ENCODE measurements at regions not wholly inside any gene's neighbourhood (a gene's known extent, or its start where the extent isn't known, plus 50 kb on each side); places are given as distances from the start of the nearest gene placed in this dataset.

DNA sequence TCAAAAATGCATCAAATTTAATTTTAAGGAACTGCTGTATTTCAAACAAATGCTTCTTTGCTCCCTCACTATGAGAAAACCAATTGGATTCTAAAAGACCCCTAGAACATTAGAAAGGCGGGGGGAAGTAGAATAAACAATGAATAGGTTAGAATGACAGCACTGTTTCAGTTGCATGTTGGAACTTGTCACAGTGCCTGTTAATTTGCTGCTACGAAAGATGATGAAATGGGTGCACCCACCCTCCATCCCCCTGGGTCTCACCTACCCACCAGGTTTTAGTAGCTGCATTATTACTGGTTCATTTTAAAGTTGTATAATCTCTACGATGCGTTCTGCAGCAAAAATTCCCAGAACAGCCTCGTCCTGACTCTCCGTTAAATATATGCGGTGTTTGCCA lies 193.0 kb upstream of the COPS8 start:
- no peak for DNase-seq
- Histone ChIP-seq H3K27me3 (no peaks in the 10 kb centered on the region), H3K4me1 (peaks cover 4 to 10% (median 5%) of the 10 kb centered on the region in 4 donors), H3K36me3 (no peaks in the 10 kb centered on the region), H3K9me3 (no peaks in the 10 kb centered on the region), H3K4me3 (no peak overlapping the region), H3K27ac (no peak overlapping the region)
- WGBS, 2 donors (ENCODE audit: low coverage in 1 of 2): 75 to 90% methylated on average over 6 to 7 of the region's 7 CpGs
- in situ Hi-C loops (cut with MboI; ENCODE audit: low pct_ligation_motif_present in 1 of 4, low pct_unique_long_range_greater_than_20kb in 1 of 4, low sequenced_read_pairs in 3 of 4): no loop called here
- TF ChIP-seq POLR2AphosphoS5 (IDR thresholded peaks at IDR 0.05) (no peak), POLR2A (IDR thresholded peaks at IDR 0.05) (no peak), EP300 (IDR thresholded peaks at IDR 0.05; ENCODE audit: low read depth) (no peak)
- TF ChIP-seq, protein P1, sequence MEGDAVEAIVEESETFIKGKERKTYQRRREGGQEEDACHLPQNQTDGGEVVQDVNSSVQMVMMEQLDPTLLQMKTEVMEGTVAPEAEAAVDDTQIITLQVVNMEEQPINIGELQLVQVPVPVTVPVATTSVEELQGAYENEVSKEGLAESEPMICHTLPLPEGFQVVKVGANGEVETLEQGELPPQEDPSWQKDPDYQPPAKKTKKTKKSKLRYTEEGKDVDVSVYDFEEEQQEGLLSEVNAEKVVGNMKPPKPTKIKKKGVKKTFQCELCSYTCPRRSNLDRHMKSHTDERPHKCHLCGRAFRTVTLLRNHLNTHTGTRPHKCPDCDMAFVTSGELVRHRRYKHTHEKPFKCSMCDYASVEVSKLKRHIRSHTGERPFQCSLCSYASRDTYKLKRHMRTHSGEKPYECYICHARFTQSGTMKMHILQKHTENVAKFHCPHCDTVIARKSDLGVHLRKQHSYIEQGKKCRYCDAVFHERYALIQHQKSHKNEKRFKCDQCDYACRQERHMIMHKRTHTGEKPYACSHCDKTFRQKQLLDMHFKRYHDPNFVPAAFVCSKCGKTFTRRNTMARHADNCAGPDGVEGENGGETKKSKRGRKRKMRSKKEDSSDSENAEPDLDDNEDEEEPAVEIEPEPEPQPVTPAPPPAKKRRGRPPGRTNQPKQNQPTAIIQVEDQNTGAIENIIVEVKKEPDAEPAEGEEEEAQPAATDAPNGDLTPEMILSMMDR (IDR thresholded peaks at IDR 0.05): no peak
- intact Hi-C loops (cut with DNase I; ENCODE audit: low total_unique reads): no loop called here

DNA sequence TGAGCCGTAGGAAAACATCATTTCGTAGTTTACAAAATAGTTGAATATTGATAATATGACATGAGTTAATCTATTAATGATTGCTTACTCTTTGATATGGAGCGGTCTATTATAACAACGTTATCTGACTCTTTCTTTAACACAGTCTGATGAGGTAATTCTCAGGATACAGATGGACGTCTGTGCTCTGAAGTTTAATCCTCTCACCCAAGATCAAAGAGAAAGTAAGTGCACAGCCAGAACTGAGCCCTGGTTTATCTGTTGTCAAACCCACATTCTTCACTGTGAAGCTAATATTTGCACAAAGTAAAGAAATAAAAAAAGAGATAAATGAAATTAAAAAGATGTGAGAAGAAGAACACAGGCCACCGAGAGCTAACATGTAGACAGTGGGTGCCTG lies 190.9 kb upstream of the COPS8 start:
- H3K27me3 ChIP-seq: no peaks in the 10 kb centered on the region
- H3K27ac ChIP-seq: no peak overlapping the region
- intact Hi-C loops (cut with DNase I; ENCODE audit: low total_unique reads): no loop called here
- H3K36me3 ChIP-seq: no peaks in the 10 kb centered on the region
- no peak for TF ChIP-seq POLR2AphosphoS5 (IDR thresholded peaks at IDR 0.05)
- no peak for TF ChIP-seq EP300 (IDR thresholded peaks at IDR 0.05; ENCODE audit: low read depth)
- no peak for TF ChIP-seq POLR2A (IDR thresholded peaks at IDR 0.05)
- TF ChIP-seq, protein P1 (IDR thresholded peaks at IDR 0.05): no peak
- H3K4me1 ChIP-seq: no peaks in the 10 kb centered on the region
- DNase-seq: no peak
- no peak overlapping the region for H3K4me3 ChIP-seq
- WGBS, 2 donors (ENCODE audit: low coverage in 1 of 2): 77 to 88% methylated on average over 6 of the region's 6 CpGs
- no peaks in the 10 kb centered on the region for H3K9me3 ChIP-seq
- in situ Hi-C loops (cut with MboI; ENCODE audit: low pct_ligation_motif_present in 1 of 4, low pct_unique_long_range_greater_than_20kb in 1 of 4, low sequenced_read_pairs in 3 of 4): no loop called here

DNA sequence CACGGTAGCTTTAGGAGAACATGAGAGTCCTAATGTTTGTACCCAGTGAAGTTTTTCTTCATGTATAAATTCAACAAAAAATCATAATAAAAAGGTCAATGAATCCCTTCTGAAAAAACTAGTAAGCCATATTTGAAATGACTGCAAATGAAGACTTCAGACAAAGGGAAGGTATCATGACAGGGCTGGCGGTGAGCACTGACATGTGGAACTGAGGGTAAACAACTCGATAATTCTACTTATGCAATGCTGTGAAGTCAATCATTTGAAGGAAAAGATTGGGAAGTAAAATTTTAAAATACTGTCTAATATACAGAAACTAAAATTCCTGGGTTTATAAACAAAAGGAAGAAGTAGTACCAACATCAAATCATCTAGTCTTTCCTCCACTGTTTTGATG lies 190.2 kb upstream of the COPS8 start:
- in situ Hi-C loops (cut with MboI; ENCODE audit: low pct_ligation_motif_present in 1 of 4, low pct_unique_long_range_greater_than_20kb in 1 of 4, low sequenced_read_pairs in 3 of 4): no loop called here
- TF ChIP-seq, protein P1 (IDR thresholded peaks at IDR 0.05): no peak
- TF ChIP-seq POLR2AphosphoS5 (IDR thresholded peaks at IDR 0.05): no peak
- no peak for TF ChIP-seq POLR2A (IDR thresholded peaks at IDR 0.05)
- no peak for TF ChIP-seq EP300 (IDR thresholded peaks at IDR 0.05; ENCODE audit: low read depth)
- intact Hi-C loops (cut with DNase I; ENCODE audit: low total_unique reads): no loop called here
- H3K9me3 ChIP-seq: no peaks in the 10 kb centered on the region
- DNase-seq: no peak
- no peaks in the 10 kb centered on the region for H3K27me3 ChIP-seq
- H3K27ac ChIP-seq: no peak overlapping the region
- H3K4me1 ChIP-seq: no peaks in the 10 kb centered on the region
- H3K4me3 ChIP-seq: no peak overlapping the region
- no peaks in the 10 kb centered on the region for H3K36me3 ChIP-seq
- 77 to 80% methylated on average over 3 of the region's 3 CpGs for WGBS, 2 donors (ENCODE audit: low coverage in 1 of 2)

DNA sequence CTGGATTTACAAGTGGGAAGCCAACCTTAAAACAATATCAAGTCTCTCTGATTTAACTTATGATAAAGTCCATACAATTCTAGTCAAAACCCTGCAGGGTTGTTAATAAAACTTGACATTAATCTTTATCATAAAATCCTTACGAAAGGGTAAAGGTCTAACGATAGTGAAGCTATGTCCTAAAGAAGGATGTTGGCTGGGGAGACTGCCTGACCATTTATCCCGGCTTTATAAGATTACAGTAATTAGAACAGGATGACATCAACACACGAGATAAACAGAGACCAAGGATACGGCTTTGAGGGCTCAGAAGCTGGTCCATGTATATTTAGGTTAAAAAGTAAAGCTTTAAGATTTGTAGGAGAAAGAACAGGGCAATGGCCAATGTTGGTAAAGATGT lies 189.0 kb upstream of the COPS8 start:
- no peak overlapping the region for H3K4me3 ChIP-seq
- 66 to 77% methylated on average over 5 of the region's 5 CpGs for WGBS, 2 donors (ENCODE audit: low coverage in 1 of 2)
- TF ChIP-seq POLR2AphosphoS5 (IDR thresholded peaks at IDR 0.05) (no peak), EP300 (IDR thresholded peaks at IDR 0.05; ENCODE audit: low read depth) (no peak), POLR2A (IDR thresholded peaks at IDR 0.05) (no peak)
- TF ChIP-seq, protein P1 (IDR thresholded peaks at IDR 0.05): no peak
- no peaks in the 10 kb centered on the region for H3K27me3 ChIP-seq
- no peak for DNase-seq
- intact Hi-C loops (cut with DNase I; ENCODE audit: low total_unique reads) (no loop called here), in situ Hi-C loops (cut with MboI; ENCODE audit: low pct_ligation_motif_present in 1 of 4, low pct_unique_long_range_greater_than_20kb in 1 of 4, low sequenced_read_pairs in 3 of 4) (no loop called here)
- no peaks in the 10 kb centered on the region for H3K36me3 ChIP-seq
- no peak overlapping the region for H3K27ac ChIP-seq
- no peaks in the 10 kb centered on the region for H3K4me1 ChIP-seq
- no peaks in the 10 kb centered on the region for H3K9me3 ChIP-seq
